ENCODE measurements at regions not wholly inside any gene's neighbourhood (a gene's known extent, or its start where the extent isn't known, plus 50 kb on each side); places are given as distances from the start of the nearest gene placed in this dataset.

DNA sequence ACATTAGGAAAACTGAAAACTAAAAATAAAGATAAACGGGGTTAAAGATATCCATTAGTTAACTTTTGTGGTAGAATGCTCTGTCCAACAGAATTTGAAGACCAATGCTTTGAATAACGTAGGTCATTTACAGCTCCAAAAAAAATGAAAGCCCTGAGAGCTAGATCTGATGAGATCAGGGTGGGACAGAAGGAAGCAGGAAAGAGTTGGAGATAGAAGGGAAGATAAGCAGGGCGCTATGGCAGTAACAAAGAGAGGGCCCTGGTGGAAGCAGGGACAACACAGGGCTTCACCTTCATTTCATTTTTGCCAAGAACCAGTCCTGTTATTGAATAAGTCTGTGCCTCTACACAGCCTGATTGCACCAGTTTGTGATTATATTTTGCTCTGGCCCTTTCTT lies 51.0 kb upstream of the RGS8 start:
- peak; percentile 34 for DNase-seq (ENCODE audit: low spot score)

DNA sequence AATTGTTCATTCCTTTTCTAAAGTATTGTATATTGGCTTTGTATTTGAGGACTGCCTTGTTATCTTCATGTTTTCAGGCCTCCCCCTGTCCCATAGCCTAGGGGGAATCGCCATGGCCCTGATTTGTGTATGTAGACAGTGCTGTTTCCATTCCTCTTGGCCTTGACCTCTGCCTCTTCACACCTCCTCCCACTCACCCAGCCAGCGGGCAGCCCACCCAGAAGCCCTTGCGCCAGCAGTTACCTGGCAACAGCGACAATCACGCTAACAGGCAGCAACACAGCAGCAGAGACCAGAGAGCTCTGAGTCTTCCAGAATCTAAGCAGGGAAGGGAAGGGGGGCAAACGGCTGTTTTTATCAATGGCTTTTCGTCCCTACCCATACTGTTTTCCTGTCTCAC lies 50.0 kb upstream of the NPL start:
- no peak for DNase-seq (ENCODE audit: low spot score)

Measured in HT-29 (cell line).